OCI-LY3 (cell line): ENCODE measurements at regions not wholly inside any gene's neighbourhood (a gene's known extent, or its start where the extent isn't known, plus 50 kb on each side); places are given as distances from the start of the nearest gene placed in this dataset.

ENCODE experiments used
- H2AFZ ChIP-seq: fragments of 200-600, 300-600 bp; shearing (Covaris generic); 2 replicates; pipeline ENCODE4 v1.6.0; 2014; ENCODE audit warnings: antibody characterized with exemption, low read depth, low read length
- H3K27ac ChIP-seq: fragments of 200-600, 300-600 bp; sonication (generic); 2 replicates; pipeline ENCODE4 v1.5.1; 2014; ENCODE audit warnings: mild to moderate bottlenecking, low read length, moderate library complexity, mixed read lengths
- H3K27me3 ChIP-seq: fragments of 200-600, 300-600 bp; sonication (generic); 2 replicates; pipeline ENCODE4 v1.6.1; 2014; ENCODE audit warnings: low read depth, low read length, mixed read lengths
- H3K36me3 ChIP-seq: fragments of 200-600, 300-600 bp; sonication (generic); replicated peaks from 2 replicates; pipeline ENCODE3; 2014; ENCODE audit warnings: low read depth, low read length, mixed read lengths
- H3K4me1 ChIP-seq: fragments of 300-600, 200-600 bp; sonication (generic); 2 replicates; pipeline ENCODE4 v1.6.1; 2014; ENCODE audit warnings: low read length, mixed read lengths
- H3K4me2 ChIP-seq: fragments of 200-600, 300-600 bp; sonication (generic); 2 replicates; pipeline ENCODE4 v1.6.1; 2014; ENCODE audit warnings: low read length, mixed read lengths
- H3K4me3 ChIP-seq: fragments of 300-600, 200-600 bp; sonication (generic); 2 replicates; pipeline ENCODE4 v1.5.1; 2014; ENCODE audit warnings: antibody characterized with exemption, mild to moderate bottlenecking, low read length, moderate library complexity
- H3K79me2 ChIP-seq: fragments of 300-600, 200-600 bp; shearing (Covaris generic); 2 replicates; pipeline ENCODE4 v1.6.1; 2014; ENCODE audit warnings: mild to moderate bottlenecking, low read length, mixed read lengths
- H3K9ac ChIP-seq: fragments of 300-600, 200-600 bp; shearing (Covaris generic); 2 replicates; pipeline ENCODE4 v1.6.0; 2014; ENCODE audit warnings: mild to moderate bottlenecking, low read length, moderate library complexity
- H3K9me3 ChIP-seq: fragments of 200-600, 300-600 bp; shearing (Covaris generic); 2 replicates; pipeline ENCODE4 v1.6.1; 2014; ENCODE audit warnings: low read length, mixed read lengths; ENCODE audit not compliant: insufficient read depth
- H4K20me1 ChIP-seq: fragments of 200-600, 300-600 bp; sonication (generic); 2 replicates; pipeline ENCODE4 v1.6.1; 2016; ENCODE audit warnings: low read length, mixed read lengths; ENCODE audit not compliant: insufficient read depth
- CTCF ChIP-seq: fragments of 200-600, 300-600 bp; sonication (generic); IDR thresholded peaks from 2 replicates; pipeline ENCODE4 v1.5.1; 2014; ENCODE audit warnings: antibody characterized with exemption, low read length, low read depth
- EZH2phosphoT487 ChIP-seq: fragments of 200-600 bp; shearing (Covaris generic); IDR thresholded peaks from 2 replicates; pipeline ENCODE4 v1.6.1; 2018; ENCODE audit warnings: antibody characterized with exemption, mixed run types, low read depth

- Histone ChIP-seq H3K4me2 (no peak overlapping the region), H3K36me3 (no peaks in the 10 kb centered on the region), H3K79me2 (no peaks in the 10 kb centered on the region), H3K9ac (no peak overlapping the region), H3K4me3 (no peak overlapping the region), H3K27me3 (peaks cover 69% of the 10 kb centered on the region), H3K4me1 (no peaks in the 10 kb centered on the region), H3K9me3 (no peaks in the 10 kb centered on the region), H4K20me1 (no peaks in the 10 kb centered on the region), H3K27ac (no peak overlapping the region), H2AFZ (no peak overlapping the region)
- TF ChIP-seq EZH2phosphoT487: no peak
- TF ChIP-seq CTCF: no peak
Observed at GRCh38 chr3:124386996-124387595, 343.2 kb upstream of the UMPS start.

GRCh38 chr3:124391774-124392173 is 338.5 kb upstream of the UMPS start:
- H3K9me3 ChIP-seq: no peaks in the 10 kb centered on the region
- no peaks in the 10 kb centered on the region for H3K36me3 ChIP-seq
- H3K27ac ChIP-seq: no peak overlapping the region
- H4K20me1 ChIP-seq: no peaks in the 10 kb centered on the region
- H3K27me3 ChIP-seq: peaks cover 50% of the 10 kb centered on the region
- no peak overlapping the region for H3K9ac ChIP-seq
- no peak overlapping the region for H2AFZ ChIP-seq
- no peak overlapping the region for H3K4me2 ChIP-seq
- H3K4me3 ChIP-seq: no peak overlapping the region
- H3K79me2 ChIP-seq: no peaks in the 10 kb centered on the region
- TF ChIP-seq EZH2phosphoT487 (no peak), CTCF (no peak)
- H3K4me1 ChIP-seq: no peaks in the 10 kb centered on the region

GRCh38 chr3:124393340-124393739 is 336.9 kb upstream of the UMPS start:
- Histone ChIP-seq H3K36me3 (no peaks in the 10 kb centered on the region), H3K9ac (no peak overlapping the region), H3K27ac (no peak overlapping the region), H3K79me2 (no peaks in the 10 kb centered on the region), H3K4me1 (no peaks in the 10 kb centered on the region), H3K9me3 (no peaks in the 10 kb centered on the region), H3K4me2 (no peak overlapping the region), H3K27me3 (peaks cover 45% of the 10 kb centered on the region), H3K4me3 (no peak overlapping the region), H2AFZ (no peak overlapping the region), H4K20me1 (no peaks in the 10 kb centered on the region)
- no peak for TF ChIP-seq EZH2phosphoT487
- TF ChIP-seq CTCF: no peak

GRCh38 chr3:124395162-124395561 is 335.1 kb upstream of the UMPS start:
- Histone ChIP-seq H2AFZ (no peak overlapping the region), H3K27ac (no peak overlapping the region), H3K36me3 (no peaks in the 10 kb centered on the region), H3K4me1 (no peaks in the 10 kb centered on the region), H3K27me3 (peaks cover 32% of the 10 kb centered on the region), H3K4me3 (no peak overlapping the region), H3K9me3 (no peaks in the 10 kb centered on the region), H3K4me2 (no peak overlapping the region), H3K9ac (no peak overlapping the region), H3K79me2 (no peaks in the 10 kb centered on the region), H4K20me1 (no peaks in the 10 kb centered on the region)
- TF ChIP-seq CTCF (no peak), EZH2phosphoT487 (no peak)
